HEK293 (cell line): ENCODE measurements at regions not wholly inside any gene's neighbourhood (a gene's known extent, or its start where the extent isn't known, plus 50 kb on each side); places are given as distances from the start of the nearest gene placed in this dataset.
A peak's percentile ranks its signal among the peaks of the same experiment; 100 is the strongest.

Source experiments
- CTCF ChIA-PET: fragments of 350-600 bp; formaldehyde crosslinking; extraction: SDS; loops from one replicate; lab custom pipeline; 2021; ENCODE audit warnings: antibody characterized with exemption; lab: Yijun Ruan, JAX
- POLR2A ChIA-PET: fragments of 300-600 bp; formaldehyde crosslinking; extraction: SDS; loops from one replicate; lab custom pipeline; 2020; ENCODE audit warnings: antibody characterized with exemption, inconsistent platforms; lab: Yijun Ruan, JAX
- H3K27ac ChIP-seq: fragments of 200-500 bp; sonication (Bioruptor generic); 2 replicates; pipeline ENCODE4 v1.5.1; 2014; ENCODE audit warnings: low read depth, low read length, control low read depth, inconsistent platforms; ENCODE audit errors: extremely low read depth
- H3K36me3 ChIP-seq, 2 experiments: fragments of 200-500 bp in 1 of 2; sonication (Bioruptor generic) in 1 of 2; 1 replicate in 1 of 2; 2 replicates in 1 of 2; pipeline ENCODE4 v1.5.1; 2014 to 2017; ENCODE audit warnings: inconsistent platforms in 2 of 2, low read length in 2 of 2; ENCODE audit not compliant: control insufficient read depth in 2 of 2, insufficient read depth in 1 of 2
- H3K4me1 ChIP-seq: fragments of 200-500 bp; sonication (Bioruptor generic); 2 replicates; pipeline ENCODE4 v1.5.1; 2014; ENCODE audit warnings: mild to moderate bottlenecking, low read length, inconsistent platforms; ENCODE audit not compliant: control insufficient read depth, insufficient read depth
- H3K4me3 ChIP-seq: 2 replicates; pipeline ENCODE4 v1.5.1; 2011; ENCODE audit warnings: low read depth, mild to moderate bottlenecking, control low read depth, low read length, moderate library complexity
- H3K9me3 ChIP-seq: fragments of 200-500 bp; sonication (Bioruptor generic); 2 replicates; pipeline ENCODE4 v1.5.1; 2014; ENCODE audit warnings: low read depth, low read length, inconsistent platforms; ENCODE audit not compliant: control insufficient read depth, insufficient read depth
- HOXA7 ChIP-seq: sonication (generic); formaldehyde crosslinking; IDR thresholded peaks from 2 replicates; pipeline ENCODE4 v1.8.1; 2022; ENCODE audit warnings: missing genetic modification reagents, borderline replicate concordance
- HOXC10 ChIP-seq: sonication (generic); formaldehyde crosslinking; IDR thresholded peaks from 2 replicates; pipeline ENCODE4 v1.8.1; 2023; ENCODE audit warnings: mild to moderate bottlenecking, missing genetic modification reagents
- IKZF3 ChIP-seq: fragments of 450-650 bp; IDR thresholded peaks from 2 replicates; pipeline ENCODE4 v1.5.0; 2018; ENCODE audit warnings: missing biosample characterization, mild to moderate bottlenecking, missing genetic modification characterization, moderate library complexity
- MZF1 ChIP-seq: fragments of 450-650 bp; formaldehyde crosslinking; IDR thresholded peaks from 2 replicates; pipeline ENCODE4 v1.5.1; 2017; ENCODE audit warnings: missing biosample characterization, missing genetic modification characterization, borderline replicate concordance
- PRDM1 ChIP-seq: fragments of 450-650 bp; formaldehyde crosslinking; IDR thresholded peaks from 2 replicates; pipeline ENCODE4; 2016; ENCODE audit warnings: missing biosample characterization, missing genetic modification characterization
- PRDM2 ChIP-seq: fragments of 450-650 bp; formaldehyde crosslinking; IDR thresholded peaks from 2 replicates; pipeline ENCODE4 v1.5.1; 2016; ENCODE audit warnings: missing biosample characterization, missing genetic modification characterization, borderline replicate concordance
- PRDM6 ChIP-seq: fragments of 450-650 bp; formaldehyde crosslinking; IDR thresholded peaks from 2 replicates; pipeline ENCODE4 v1.5.1; 2017; ENCODE audit warnings: missing biosample characterization, missing genetic modification characterization
- RBAK ChIP-seq: fragments of 450-650 bp; formaldehyde crosslinking; IDR thresholded peaks from 2 replicates; pipeline ENCODE4 v1.5.1; 2016; ENCODE audit warnings: missing biosample characterization, missing genetic modification characterization
- REPIN1 ChIP-seq: fragments of 450-650 bp; formaldehyde crosslinking; IDR thresholded peaks from 2 replicates; pipeline ENCODE4 v1.5.1; 2017; ENCODE audit warnings: missing biosample characterization, missing genetic modification characterization, low read depth
- SCRT1 ChIP-seq: fragments of 450-650 bp; formaldehyde crosslinking; IDR thresholded peaks from 2 replicates; pipeline ENCODE4 v1.5.1; 2016; ENCODE audit warnings: missing biosample characterization, missing genetic modification characterization, borderline replicate concordance
- SCRT2 ChIP-seq: fragments of 450-650 bp; formaldehyde crosslinking; IDR thresholded peaks from 2 replicates; pipeline ENCODE4 v1.5.1; 2016; ENCODE audit warnings: missing biosample characterization, missing genetic modification characterization
- YY2 ChIP-seq: fragments of 450-650 bp; formaldehyde crosslinking; IDR thresholded peaks from 2 replicates; pipeline ENCODE4 v1.5.1; 2016; ENCODE audit warnings: missing biosample characterization, missing genetic modification characterization
- ZBTB17 ChIP-seq: fragments of 450-650 bp; formaldehyde crosslinking; IDR thresholded peaks from 2 replicates; pipeline ENCODE4 v1.5.1; 2016; ENCODE audit warnings: missing biosample characterization, missing genetic modification characterization
- ZBTB26 ChIP-seq: fragments of 450-650 bp; formaldehyde crosslinking; optimal IDR thresholded peaks from 2 replicates; pipeline ENCODE3; 2016; ENCODE audit warnings: missing biosample characterization, mild to moderate bottlenecking, missing genetic modification characterization
- ZBTB8A ChIP-seq: fragments of 450-650 bp; formaldehyde crosslinking; IDR thresholded peaks from 2 replicates; pipeline ENCODE4 v1.5.1; 2016; ENCODE audit warnings: missing biosample characterization, missing genetic modification characterization
- ZFP69B ChIP-seq: fragments of 450-650 bp; formaldehyde crosslinking; IDR thresholded peaks from 2 replicates; pipeline ENCODE4 v1.5.1; 2016; ENCODE audit warnings: missing biosample characterization, missing genetic modification characterization
- ZNF10 ChIP-seq: fragments of 450-650 bp; formaldehyde crosslinking; IDR thresholded peaks from 2 replicates; pipeline ENCODE4 v1.5.1; 2017; ENCODE audit warnings: missing biosample characterization, missing genetic modification characterization
- ZNF175 ChIP-seq: fragments of 450-650 bp; formaldehyde crosslinking; IDR thresholded peaks from 2 replicates; pipeline ENCODE4 v1.5.1; 2016; ENCODE audit warnings: missing biosample characterization, missing genetic modification characterization
- ZNF202 ChIP-seq: fragments of 450-650 bp; formaldehyde crosslinking; IDR thresholded peaks from 2 replicates; pipeline ENCODE4 v1.5.1; 2016; ENCODE audit warnings: missing biosample characterization, missing genetic modification characterization, borderline replicate concordance
- ZNF239 ChIP-seq: fragments of 450-650 bp; formaldehyde crosslinking; IDR thresholded peaks from 2 replicates; pipeline ENCODE4 v1.5.1; 2016; ENCODE audit warnings: missing biosample characterization, missing genetic modification characterization
- ZNF548 ChIP-seq: fragments of 450-650 bp; formaldehyde crosslinking; IDR thresholded peaks from 2 replicates; pipeline ENCODE4 v1.5.1; 2016; ENCODE audit warnings: missing biosample characterization, missing genetic modification characterization
- ZNF558 ChIP-seq: fragments of 450-650 bp; formaldehyde crosslinking; IDR thresholded peaks from 2 replicates; pipeline ENCODE4 v1.5.1; 2016; ENCODE audit warnings: missing biosample characterization, missing genetic modification characterization
- ZNF596 ChIP-seq: fragments of 450-650 bp; IDR thresholded peaks from 2 replicates; pipeline ENCODE4 v1.5.0; 2018; ENCODE audit warnings: missing biosample characterization, mild to moderate bottlenecking, missing genetic modification characterization, moderate library complexity
- ZNF626 ChIP-seq: fragments of 450-650 bp; sonication (Bioruptor Pico); formaldehyde crosslinking; IDR thresholded peaks from 2 replicates; pipeline ENCODE4 v1.5.1; 2018; ENCODE audit warnings: missing biosample characterization, missing genetic modification characterization, inconsistent platforms
- ZNF645 ChIP-seq: fragments of 450-650 bp; formaldehyde crosslinking; IDR thresholded peaks from 2 replicates; pipeline ENCODE4; 2016; ENCODE audit warnings: missing biosample characterization, missing genetic modification characterization
- ZNF660 ChIP-seq: fragments of 450-650 bp; IDR thresholded peaks from 2 replicates; pipeline ENCODE4 v1.5.1; 2018; ENCODE audit warnings: missing biosample characterization, mild to moderate bottlenecking, missing genetic modification characterization
- ZNF747 ChIP-seq: fragments of 450-650 bp; formaldehyde crosslinking; IDR thresholded peaks from 2 replicates; pipeline ENCODE4 v1.5.1; 2016; ENCODE audit warnings: missing biosample characterization, missing genetic modification characterization
- ZNF768 ChIP-seq: fragments of 450-650 bp; formaldehyde crosslinking; IDR thresholded peaks from 2 replicates; pipeline ENCODE4 v1.5.1; 2018; ENCODE audit warnings: missing biosample characterization, mild to moderate bottlenecking, missing genetic modification characterization
- ZNF791 ChIP-seq: fragments of 450-650 bp; formaldehyde crosslinking; IDR thresholded peaks from 2 replicates; pipeline ENCODE4 v1.5.1; 2016; ENCODE audit warnings: missing biosample characterization, missing genetic modification characterization
- ZSCAN16 ChIP-seq: fragments of 450-650 bp; formaldehyde crosslinking; IDR thresholded peaks from 2 replicates; pipeline ENCODE4 v1.5.1; 2016; ENCODE audit warnings: missing biosample characterization, missing genetic modification characterization

- TF ChIP-seq ZNF558 (tag by site-specific recombination) (no peak), PRDM1 (tag by site-specific recombination) (no peak), ZNF202 (no peak), ZFP69B (tag by site-specific recombination) (no peak), RBAK (tag by site-specific recombination) (no peak), PRDM6 (tag by site-specific recombination) (no peak)
These were observed 124.4 kb downstream of the ARL4C start (continued) for GRCh38 chr2:234372506-234372905.

GRCh38 chr2:234368861-234369261 is 128.0 kb downstream of the ARL4C start:
- no peak overlapping the region for H3K4me3 ChIP-seq
- CTCF ChIA-PET = interaction anchor here (0.5 to 1.2 kb wide), 5 partner anchors 9 to 230 kb away, joined by 3 read pairs; no protein-coding TSS in a partner anchor
- peak overlapping the region; percentile 43 for H3K27ac ChIP-seq
- POLR2A ChIA-PET = interaction anchor here (1.4 kb wide), 1 partner anchor 127 kb away, joined by 3 read pairs; no protein-coding TSS in a partner anchor
- H3K4me1 ChIP-seq = peaks cover 15% of the 10 kb centered on the region
- no peaks in the 10 kb centered on the region for H3K36me3 ChIP-seq
- H3K9me3 ChIP-seq = no peaks in the 10 kb centered on the region
- TF ChIP-seq ZBTB26 (tag by site-specific recombination) (no peak), ZBTB17 (no peak), ZNF645 (no peak), ZNF660 (tag by site-specific recombination) (0 out of 2 replicates have a peak, but pooled peaks have one; percentile 30), ZNF10 (tag by site-specific recombination) (no peak), ZBTB8A (no peak; the same call in 1 of the 2 replicates), ZNF548 (tag by site-specific recombination) (no peak), PRDM2 (tag by site-specific recombination) (no peak), YY2 (tag by site-specific recombination) (no peak), ZNF175 (no peak), ZNF768 (no peak), REPIN1 (tag by site-specific recombination) (no peak), MZF1 (tag by site-specific recombination) (no peak), ZNF596 (tag by site-specific recombination) (no peak), ZNF626 (tag by site-specific recombination) (no peak), ZNF747 (tag by site-specific recombination) (no peak), HOXA7 (CRISPR knock-in tag) (no peak), IKZF3 (no peak), ZNF791 (tag by site-specific recombination) (no peak), SCRT1 (tag by site-specific recombination) (peak; percentile 93), HOXC10 (CRISPR knock-in tag) (no peak), ZNF239 (tag by site-specific recombination) (no peak), ZSCAN16 (tag by site-specific recombination) (no peak), SCRT2 (peak; percentile 96)
